GM12873 (cell line): ENCODE measurements at regions not wholly inside any gene's neighbourhood (a gene's known extent, or its start where the extent isn't known, plus 50 kb on each side); places are given as distances from the start of the nearest gene placed in this dataset.

Experiments
- CTCF ChIP-seq: IDR thresholded peaks from 2 replicates; pipeline ENCODE4 v1.5.1; 2012; ENCODE audit warnings: low read depth, mild to moderate bottlenecking, moderate library complexity, low read length, control low read depth; ENCODE audit not compliant: insufficient read depth; ENCODE audit errors: missing control alignments

- TF ChIP-seq CTCF = no peak
These were observed 141.9 kb upstream of the PRSS1 start for GRCh38 chr7:142607351-142607750.

GRCh38 chr7:142606081-142606480 is 143.2 kb upstream of the PRSS1 start:
- TF ChIP-seq CTCF = no peak

GRCh38 chr7:142604671-142605070 is 144.6 kb upstream of the PRSS1 start:
- no peak for TF ChIP-seq CTCF

- peak; percentile 84 for TF ChIP-seq CTCF
These were observed 145.3 kb upstream of the PRSS1 start for GRCh38 chr7:142603870-142604448.

- no peak for TF ChIP-seq CTCF
These were observed 146.5 kb upstream of the PRSS1 start for GRCh38 chr7:142602756-142603155.

GRCh38 chr7:142602183-142602582 is 147.1 kb upstream of the PRSS1 start:
- no peak for TF ChIP-seq CTCF

- no peak for TF ChIP-seq CTCF
These were observed 151.0 kb upstream of the PRSS1 start for GRCh38 chr7:142598297-142598696.
